HG02571 (cell line): ENCODE measurements at regions not wholly inside any gene's neighbourhood (a gene's known extent, or its start where the extent isn't known, plus 50 kb on each side); places are given as distances from the start of the nearest gene placed in this dataset.
"Not testable (repeated sequence)": the region's sequence is repeated elsewhere in the genome, so short reads cannot be mapped to it uniquely, and the experiment has no call there.

Experiments
- ATAC-seq: cut with Tn5 transposase; IDR thresholded peaks from one replicate; pipeline ENCODE4 v1.9.1; 2021; ENCODE audit warnings: mild to moderate bottlenecking, moderate library complexity; ENCODE audit not compliant: unreplicated experiment

GRCh38 chr9:87392086-87392485 is 105.6 kb upstream of the DAPK1 start:
- ATAC-seq = no peak

GRCh38 chr9:87393706-87394230 is 103.9 kb upstream of the DAPK1 start:
- no peak for ATAC-seq

GRCh38 chr9:87395804-87396479 is 101.7 kb upstream of the DAPK1 start:
- ATAC-seq = no peak

GRCh38 chr9:87401681-87402080 is 96.0 kb upstream of the DAPK1 start:
- ATAC-seq = no peak

GRCh38 chr9:87402537-87402936 is 95.1 kb upstream of the DAPK1 start:
- ATAC-seq = no peak

GRCh38 chr9:87405677-87406542 is 91.8 kb upstream of the DAPK1 start:
- ATAC-seq = no peak

GRCh38 chr9:87406543-87407166 is 91.0 kb upstream of the DAPK1 start:
- ATAC-seq = no peak

GRCh38 chr9:87410047-87411005 is 87.3 kb upstream of the DAPK1 start:
- not testable (repeated sequence) for ATAC-seq

- no peak for ATAC-seq
Measured at GRCh38 chr9:87420884-87421283, 76.8 kb upstream of the DAPK1 start.

- no peak for ATAC-seq
Measured at GRCh38 chr9:87421734-87422133, 75.9 kb upstream of the DAPK1 start.

- no peak for ATAC-seq
Measured at GRCh38 chr9:87422999-87423398, 74.7 kb upstream of the DAPK1 start.

- ATAC-seq = not testable (repeated sequence)
Measured at GRCh38 chr9:87423885-87424284, 73.8 kb upstream of the DAPK1 start.

- ATAC-seq = no peak
Measured at GRCh38 chr9:87425202-87425601, 72.5 kb upstream of the DAPK1 start.

- no peak for ATAC-seq
Measured at GRCh38 chr9:87427851-87428506, 69.7 kb upstream of the DAPK1 start.

GRCh38 chr9:87428659-87429058 is 69.0 kb upstream of the DAPK1 start:
- ATAC-seq = no peak

- ATAC-seq = no peak
Measured at GRCh38 chr9:87431837-87432236, 65.8 kb upstream of the DAPK1 start.

GRCh38 chr9:87433853-87434252 is 63.8 kb upstream of the DAPK1 start:
- no peak for ATAC-seq

- no peak for ATAC-seq
Measured at GRCh38 chr9:87434366-87434765, 63.3 kb upstream of the DAPK1 start.

- no peak for ATAC-seq
Measured at GRCh38 chr9:87435189-87435880, 62.3 kb upstream of the DAPK1 start.
